ENCODE measurements at regions not wholly inside any gene's neighbourhood (a gene's known extent, or its start where the extent isn't known, plus 50 kb on each side); places are given as distances from the start of the nearest gene placed in this dataset.

DNA sequence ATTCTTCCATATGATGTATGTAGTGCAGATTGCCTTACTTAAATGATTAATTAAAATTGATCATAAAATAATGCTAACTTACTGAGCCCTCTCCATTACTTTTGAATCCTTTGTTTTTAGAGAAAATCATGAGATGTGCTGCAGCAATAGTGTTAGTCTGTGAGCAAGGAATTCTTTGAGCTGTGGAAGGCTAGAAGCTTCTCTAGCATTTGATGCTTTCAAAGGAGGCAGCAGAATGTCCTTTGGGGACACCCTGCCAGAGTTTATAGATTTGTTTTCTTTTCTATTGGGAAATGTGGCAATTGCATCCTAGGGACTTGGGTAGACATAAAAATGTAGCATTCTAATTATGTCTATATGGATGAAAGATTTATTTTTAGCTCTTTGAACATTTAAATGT is 284.1 kb upstream of the SMIM30 start:
- TF ChIP-seq, protein P1, sequence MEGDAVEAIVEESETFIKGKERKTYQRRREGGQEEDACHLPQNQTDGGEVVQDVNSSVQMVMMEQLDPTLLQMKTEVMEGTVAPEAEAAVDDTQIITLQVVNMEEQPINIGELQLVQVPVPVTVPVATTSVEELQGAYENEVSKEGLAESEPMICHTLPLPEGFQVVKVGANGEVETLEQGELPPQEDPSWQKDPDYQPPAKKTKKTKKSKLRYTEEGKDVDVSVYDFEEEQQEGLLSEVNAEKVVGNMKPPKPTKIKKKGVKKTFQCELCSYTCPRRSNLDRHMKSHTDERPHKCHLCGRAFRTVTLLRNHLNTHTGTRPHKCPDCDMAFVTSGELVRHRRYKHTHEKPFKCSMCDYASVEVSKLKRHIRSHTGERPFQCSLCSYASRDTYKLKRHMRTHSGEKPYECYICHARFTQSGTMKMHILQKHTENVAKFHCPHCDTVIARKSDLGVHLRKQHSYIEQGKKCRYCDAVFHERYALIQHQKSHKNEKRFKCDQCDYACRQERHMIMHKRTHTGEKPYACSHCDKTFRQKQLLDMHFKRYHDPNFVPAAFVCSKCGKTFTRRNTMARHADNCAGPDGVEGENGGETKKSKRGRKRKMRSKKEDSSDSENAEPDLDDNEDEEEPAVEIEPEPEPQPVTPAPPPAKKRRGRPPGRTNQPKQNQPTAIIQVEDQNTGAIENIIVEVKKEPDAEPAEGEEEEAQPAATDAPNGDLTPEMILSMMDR (IDR thresholded peaks at IDR 0.05): no peak
- TF ChIP-seq EP300 (IDR thresholded peaks at IDR 0.05) (no peak), POLR2A (IDR thresholded peaks at IDR 0.05) (no peak), POLR2AphosphoS5 (IDR thresholded peaks at IDR 0.05) (no peak)

Measured in suprapubic skin (tissue), 4 donors.